ENCODE measurements at regions not wholly inside any gene's neighbourhood (a gene's known extent, or its start where the extent isn't known, plus 50 kb on each side); places are given as distances from the start of the nearest gene placed in this dataset.

- Histone ChIP-seq H3K9me3 (no peaks in the 10 kb centered on the region), H3K27me3 (no peaks in the 10 kb centered on the region), H3K36me3 (no peaks in the 10 kb centered on the region), H3K4me3 (no peak overlapping the region), H3K27ac (peak overlapping the region in 1 of 4 donors; percentile 2), H3K4me1 (no peaks in the 10 kb centered on the region)
- 75 to 78% methylated on average over 4 to 6 of the region's 6 CpGs for WGBS, 2 donors (ENCODE audit: low coverage in 1 of 2)
- intact Hi-C loops (cut with DNase I; ENCODE audit: low total_unique reads) (no loop called here), in situ Hi-C loops (cut with MboI; ENCODE audit: low pct_ligation_motif_present in 1 of 4, low pct_unique_long_range_greater_than_20kb in 1 of 4, low sequenced_read_pairs in 3 of 4) (no loop called here)
- no peak for TF ChIP-seq POLR2A (IDR thresholded peaks at IDR 0.05)
- TF ChIP-seq CTCF (IDR thresholded peaks at IDR 0.05), result no peak
- no peak for TF ChIP-seq EP300 (IDR thresholded peaks at IDR 0.05; ENCODE audit: low read depth)
- no peak for TF ChIP-seq POLR2AphosphoS5 (IDR thresholded peaks at IDR 0.05)
- DNase-seq, result no peak
Measured at GRCh38 chr11:45393334-45393733, 107.2 kb upstream of the SYT13 start.

- WGBS, 2 donors (ENCODE audit: low coverage in 1 of 2), result 24 to 60% methylated on average over 3 to 12 of the region's 12 CpGs
- H3K27me3 ChIP-seq, result no peaks in the 10 kb centered on the region
- H3K27ac ChIP-seq, result no peak overlapping the region
- no peak overlapping the region for H3K4me3 ChIP-seq
- H3K4me1 ChIP-seq, result no peaks in the 10 kb centered on the region
- no peak for TF ChIP-seq POLR2AphosphoS5 (IDR thresholded peaks at IDR 0.05)
- no peak for TF ChIP-seq POLR2A (IDR thresholded peaks at IDR 0.05)
- TF ChIP-seq CTCF (IDR thresholded peaks at IDR 0.05), result no peak
- no peak for TF ChIP-seq EP300 (IDR thresholded peaks at IDR 0.05; ENCODE audit: low read depth)
- H3K9me3 ChIP-seq, result no peaks in the 10 kb centered on the region
- no peak for DNase-seq
- intact Hi-C loops (cut with DNase I; ENCODE audit: low total_unique reads) (no loop called here), in situ Hi-C loops (cut with MboI; ENCODE audit: low pct_ligation_motif_present in 1 of 4, low pct_unique_long_range_greater_than_20kb in 1 of 4, low sequenced_read_pairs in 3 of 4) (no loop called here)
- H3K36me3 ChIP-seq, result no peaks in the 10 kb centered on the region
Measured at GRCh38 chr11:45392591-45393091, 106.5 kb upstream of the SYT13 start.

- intact Hi-C loops (cut with DNase I; ENCODE audit: low total_unique reads) (no loop called here), in situ Hi-C loops (cut with MboI; ENCODE audit: low pct_ligation_motif_present in 1 of 4, low pct_unique_long_range_greater_than_20kb in 1 of 4, low sequenced_read_pairs in 3 of 4) (no loop called here)
- H3K27ac ChIP-seq, result no peak overlapping the region
- H3K27me3 ChIP-seq, result no peaks in the 10 kb centered on the region
- no peak for DNase-seq
- H3K36me3 ChIP-seq, result no peaks in the 10 kb centered on the region
- H3K9me3 ChIP-seq, result no peaks in the 10 kb centered on the region
- 67 to 74% methylated on average over 2 to 8 of the region's 8 CpGs for WGBS, 2 donors (ENCODE audit: low coverage in 1 of 2)
- H3K4me1 ChIP-seq, result no peaks in the 10 kb centered on the region
- no peak overlapping the region for H3K4me3 ChIP-seq
- no peak for TF ChIP-seq EP300 (IDR thresholded peaks at IDR 0.05; ENCODE audit: low read depth)
Measured at GRCh38 chr11:45392154-45392553, 106.0 kb upstream of the SYT13 start.

GRCh38 chr11:45391168-45391850, 105.2 kb upstream of the SYT13 start:
- Histone ChIP-seq H3K4me3 (no peak overlapping the region), H3K27ac (peak overlapping the region in 1 of 4 donors; percentile 31), H3K36me3 (no peaks in the 10 kb centered on the region), H3K27me3 (no peaks in the 10 kb centered on the region), H3K9me3 (no peaks in the 10 kb centered on the region), H3K4me1 (no peaks in the 10 kb centered on the region)
- intact Hi-C loops (cut with DNase I; ENCODE audit: low total_unique reads), result no loop called here
- DNase-seq, result no peak
- no peak for TF ChIP-seq EP300 (IDR thresholded peaks at IDR 0.05; ENCODE audit: low read depth)
- 56 to 59% methylated on average over 3 to 9 of the region's 9 CpGs for WGBS, 2 donors (ENCODE audit: low coverage in 1 of 2)
- in situ Hi-C loops (cut with MboI; ENCODE audit: low pct_ligation_motif_present in 1 of 4, low pct_unique_long_range_greater_than_20kb in 1 of 4, low sequenced_read_pairs in 3 of 4), result no loop called here

- in situ Hi-C loops (cut with MboI; ENCODE audit: low pct_ligation_motif_present in 1 of 4, low pct_unique_long_range_greater_than_20kb in 1 of 4, low sequenced_read_pairs in 3 of 4) (no loop called here), intact Hi-C loops (cut with DNase I; ENCODE audit: low total_unique reads) (no loop called here)
- TF ChIP-seq CTCF (IDR thresholded peaks at IDR 0.05) (no peak), EP300 (IDR thresholded peaks at IDR 0.05; ENCODE audit: low read depth) (no peak), POLR2AphosphoS5 (IDR thresholded peaks at IDR 0.05) (no peak), POLR2A (IDR thresholded peaks at IDR 0.05) (no peak)
- DNase-seq, result no peak
- Histone ChIP-seq H3K4me3 (no peak overlapping the region), H3K27me3 (no peaks in the 10 kb centered on the region), H3K27ac (peak overlapping the region in 1 of 4 donors; percentile 31), H3K36me3 (no peaks in the 10 kb centered on the region), H3K4me1 (no peaks in the 10 kb centered on the region), H3K9me3 (no peaks in the 10 kb centered on the region)
- 70 to 100% methylated on average over 1 to 5 of the region's 5 CpGs for WGBS, 2 donors (ENCODE audit: low coverage in 1 of 2)
Measured at GRCh38 chr11:45390407-45390806, 104.3 kb upstream of the SYT13 start.
